ENCODE measurements at regions not wholly inside any gene's neighbourhood (a gene's known extent, or its start where the extent isn't known, plus 50 kb on each side); places are given as distances from the start of the nearest gene placed in this dataset.

- Histone ChIP-seq H3K9me1 (replicated peaks; ENCODE audit: control insufficient read depth, extremely low read depth, insufficient read depth, low read length) (no peaks in the 10 kb centered on the region), H3K4me1 (ENCODE audit: control insufficient read depth, extremely low read depth, insufficient read depth, low read length) (no peaks in the 10 kb centered on the region), H3K27ac (ENCODE audit: insufficient read depth, low read depth, low read length) (no peak overlapping the region), H2AFZ (ENCODE audit: low read depth, low read length) (no peak overlapping the region), H3K79me2 (ENCODE audit: control insufficient read depth, insufficient read depth, low read length) (no peaks in the 10 kb centered on the region), H3K9ac (replicated peaks; ENCODE audit: extremely low read depth, insufficient read depth, low read length) (no peak overlapping the region), H3K9me3 (replicated peaks; ENCODE audit: control insufficient read depth, insufficient read depth, low read length) (no peaks in the 10 kb centered on the region), H3K4me3 (replicated peaks in 1 of 3; ENCODE audit: insufficient read depth in 1 of 3, low read depth in 1 of 3, low read length in 3 of 3) (no peak overlapping the region), H3K4me2 (ENCODE audit: insufficient read depth, low read length) (no peak overlapping the region), H4K20me1 (replicated peaks; ENCODE audit: control insufficient read depth, extremely low read depth, insufficient read depth, low read length) (no peaks in the 10 kb centered on the region), H3K36me3 (ENCODE audit: control insufficient read depth in 2 of 2, extremely low read depth in 1 of 2, insufficient read depth in 2 of 2, low read length in 2 of 2) (no peaks in the 10 kb centered on the region), H3K27me3 (ENCODE audit: control insufficient read depth in 2 of 2, insufficient read depth in 2 of 2, low read length in 2 of 2) (no peaks in the 10 kb centered on the region)
- dilution Hi-C loops (cut with MboI; ENCODE audit: extremely low pct_ligation_motif_present, low sequenced_read_pairs): no loop called here
- POLR2A ChIA-PET: no interaction called here
- FAIRE-seq (no peak), DNase-seq (ENCODE audit: low read depth, low spot score) (no peak)
- no TSS peak for BruUV-seq (replicated peaks)
- intact Hi-C loops (cut with micrococcal nuclease): no loop called here
- CTCF ChIA-PET: interaction anchor here (1.4 kb wide), 1 partner anchor 18 kb away, joined by 3 read pairs; no protein-coding TSS in a partner anchor
- TF ChIP-seq JUN (IDR thresholded peaks at IDR 0.05; ENCODE audit: borderline replicate concordance, insufficient read depth, insufficient read length, low read depth) (no peak), FOS (IDR thresholded peaks at IDR 0.05; ENCODE audit: borderline replicate concordance, insufficient read depth, low read length) (no peak)
- TF ChIP-seq, protein P1, sequence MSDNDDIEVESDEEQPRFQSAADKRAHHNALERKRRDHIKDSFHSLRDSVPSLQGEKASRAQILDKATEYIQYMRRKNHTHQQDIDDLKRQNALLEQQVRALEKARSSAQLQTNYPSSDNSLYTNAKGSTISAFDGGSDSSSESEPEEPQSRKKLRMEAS (IDR thresholded peaks at IDR 0.05; ENCODE audit: insufficient read depth, insufficient read length): no peak
Observed at GRCh38 chr5:92329759-92330158, 946.6 kb upstream of the ARRDC3 start.

DNA sequence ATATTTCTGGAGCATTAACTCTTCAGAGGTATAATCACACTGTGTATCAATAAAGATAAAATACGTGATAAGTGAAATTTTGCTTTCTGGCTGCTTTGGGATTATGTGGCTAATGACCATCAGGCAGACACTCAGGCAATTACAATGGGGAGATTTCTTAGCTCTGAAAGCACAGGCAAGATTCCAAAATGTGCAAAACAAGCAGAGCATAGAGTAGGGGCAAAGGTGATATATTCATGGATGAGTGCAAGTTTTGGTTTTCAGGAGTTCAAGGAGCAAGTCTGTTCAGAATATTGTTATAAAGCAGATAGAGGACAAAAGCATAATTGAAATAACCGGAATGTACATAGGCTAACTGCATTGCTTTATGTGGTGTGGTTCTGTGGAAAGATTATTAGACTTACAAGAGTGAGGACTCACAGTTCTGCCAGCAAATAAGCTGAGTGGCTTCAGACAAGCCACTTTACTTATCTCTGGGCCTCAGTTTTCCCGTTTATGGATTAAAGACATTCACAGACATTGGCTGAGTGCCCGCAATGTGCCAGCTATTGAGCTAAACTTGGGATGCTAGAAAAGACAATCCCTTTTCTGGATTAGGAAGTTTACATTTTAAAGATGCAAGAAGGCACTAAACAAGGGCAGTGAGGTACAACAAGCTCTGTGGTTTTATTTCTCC lies 945.6 kb upstream of the ARRDC3 start:
- ChIA-PET POLR2A (no interaction called here), CTCF (no interaction called here)
- H3K4me3 ChIP-seq (replicated peaks in 1 of 3; ENCODE audit: insufficient read depth in 1 of 3, low read depth in 1 of 3, low read length in 3 of 3): no peak overlapping the region
- no peaks in the 10 kb centered on the region for H3K27me3 ChIP-seq (ENCODE audit: control insufficient read depth in 2 of 2, insufficient read depth in 2 of 2, low read length in 2 of 2)
- H4K20me1 ChIP-seq (replicated peaks; ENCODE audit: control insufficient read depth, extremely low read depth, insufficient read depth, low read length): no peaks in the 10 kb centered on the region
- no peaks in the 10 kb centered on the region for H3K79me2 ChIP-seq (ENCODE audit: control insufficient read depth, insufficient read depth, low read length)
- H3K4me2 ChIP-seq (ENCODE audit: insufficient read depth, low read length): no peak overlapping the region
- BruUV-seq (replicated peaks): no TSS peak
- no peaks in the 10 kb centered on the region for H3K4me1 ChIP-seq (ENCODE audit: control insufficient read depth, extremely low read depth, insufficient read depth, low read length)
- FAIRE-seq (no peak), DNase-seq (ENCODE audit: low read depth, low spot score) (no peak)
- no peaks in the 10 kb centered on the region for H3K9me1 ChIP-seq (replicated peaks; ENCODE audit: control insufficient read depth, extremely low read depth, insufficient read depth, low read length)
- H2AFZ ChIP-seq (ENCODE audit: low read depth, low read length): no peak overlapping the region
- dilution Hi-C loops (cut with MboI; ENCODE audit: extremely low pct_ligation_motif_present, low sequenced_read_pairs): no loop called here
- no peaks in the 10 kb centered on the region for H3K9me3 ChIP-seq (replicated peaks; ENCODE audit: control insufficient read depth, insufficient read depth, low read length)
- no peak overlapping the region for H3K9ac ChIP-seq (replicated peaks; ENCODE audit: extremely low read depth, insufficient read depth, low read length)
- intact Hi-C loops (cut with micrococcal nuclease): no loop called here
- no peaks in the 10 kb centered on the region for H3K36me3 ChIP-seq (ENCODE audit: control insufficient read depth in 2 of 2, extremely low read depth in 1 of 2, insufficient read depth in 2 of 2, low read length in 2 of 2)
- TF ChIP-seq FOS (IDR thresholded peaks at IDR 0.05; ENCODE audit: borderline replicate concordance, insufficient read depth, low read length) (no peak), POLR2AphosphoS5 (IDR thresholded peaks at IDR 0.05; ENCODE audit: insufficient read depth, low read depth, low read length) (no peak), MYC (IDR thresholded peaks at IDR 0.05; ENCODE audit: low read depth, low read length) (no peak), JUN (IDR thresholded peaks at IDR 0.05; ENCODE audit: borderline replicate concordance, insufficient read depth, insufficient read length, low read depth) (no peak)
- TF ChIP-seq, protein P1 (IDR thresholded peaks at IDR 0.05; ENCODE audit: insufficient read depth, insufficient read length): no peak
- no peak overlapping the region for H3K27ac ChIP-seq (ENCODE audit: insufficient read depth, low read depth, low read length)

All from endothelial cell of umbilical vein (primary cell).